ENCODE measurements at regions not wholly inside any gene's neighbourhood (a gene's known extent, or its start where the extent isn't known, plus 50 kb on each side); places are given as distances from the start of the nearest gene placed in this dataset.

GRCh38 chr6:16982807-16983206 is 119.0 kb upstream of the STMND1 start (continued):
- TF ChIP-seq E2F4 (IDR thresholded peaks at IDR 0.05; ENCODE audit: low read depth, low read length) (no peak), NFXL1 (IDR thresholded peaks at IDR 0.05; ENCODE audit: borderline replicate concordance) (no peak), PAX5 (IDR thresholded peaks at IDR 0.05; ENCODE audit: borderline replicate concordance, low read depth, low read length) (peak; percentile 34; the same call in 1 of the 2 replicates), KLF5 (IDR thresholded peaks at IDR 0.05; ENCODE audit: partially characterized antibody) (no peak), IKZF2 (IDR thresholded peaks at IDR 0.05) (0 out of 4 replicates have a peak, but pooled peaks of 1 of the 2 experiments have one; percentile 24), SPI1 (IDR thresholded peaks at IDR 0.05; ENCODE audit: borderline replicate concordance, insufficient read depth, low read depth, low read length) (peak; percentile 84), ZBTB4 (CRISPR knock-in tag; IDR thresholded peaks at IDR 0.05) (no peak), JUND (IDR thresholded peaks at IDR 0.05; ENCODE audit: low read depth, low read length) (no peak), EP300 (IDR thresholded peaks at IDR 0.05; ENCODE audit: borderline replicate concordance in 1 of 2, control insufficient read depth in 1 of 2, low read depth in 2 of 2, low read length in 2 of 2) (peak in 1 of 2 experiments; percentile 12; a peak in 1 of 4 replicates)
